ENCODE measurements at regions not wholly inside any gene's neighbourhood (a gene's known extent, or its start where the extent isn't known, plus 50 kb on each side); places are given as distances from the start of the nearest gene placed in this dataset.

DNA sequence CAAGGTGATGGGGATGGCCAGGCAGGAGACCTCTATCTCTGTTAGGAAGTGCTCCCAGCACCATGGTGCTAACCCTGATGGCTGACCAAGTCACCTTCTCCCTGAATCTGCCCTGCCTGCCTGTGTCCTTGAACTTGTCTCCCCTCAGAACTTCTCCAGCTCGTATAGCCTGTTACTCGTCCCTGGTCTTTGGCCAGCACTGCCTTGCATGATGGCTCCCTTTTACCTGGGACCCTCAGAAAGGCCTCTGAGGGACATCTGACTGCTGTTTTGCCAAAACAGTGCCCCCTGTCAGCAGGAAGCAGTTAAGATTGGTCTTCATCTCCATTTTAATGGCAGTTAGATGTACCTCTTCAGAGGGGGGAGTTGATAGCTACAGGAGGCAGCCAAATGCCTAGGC is 148.3 kb downstream of the RHOU start:
- TF ChIP-seq, protein P1, sequence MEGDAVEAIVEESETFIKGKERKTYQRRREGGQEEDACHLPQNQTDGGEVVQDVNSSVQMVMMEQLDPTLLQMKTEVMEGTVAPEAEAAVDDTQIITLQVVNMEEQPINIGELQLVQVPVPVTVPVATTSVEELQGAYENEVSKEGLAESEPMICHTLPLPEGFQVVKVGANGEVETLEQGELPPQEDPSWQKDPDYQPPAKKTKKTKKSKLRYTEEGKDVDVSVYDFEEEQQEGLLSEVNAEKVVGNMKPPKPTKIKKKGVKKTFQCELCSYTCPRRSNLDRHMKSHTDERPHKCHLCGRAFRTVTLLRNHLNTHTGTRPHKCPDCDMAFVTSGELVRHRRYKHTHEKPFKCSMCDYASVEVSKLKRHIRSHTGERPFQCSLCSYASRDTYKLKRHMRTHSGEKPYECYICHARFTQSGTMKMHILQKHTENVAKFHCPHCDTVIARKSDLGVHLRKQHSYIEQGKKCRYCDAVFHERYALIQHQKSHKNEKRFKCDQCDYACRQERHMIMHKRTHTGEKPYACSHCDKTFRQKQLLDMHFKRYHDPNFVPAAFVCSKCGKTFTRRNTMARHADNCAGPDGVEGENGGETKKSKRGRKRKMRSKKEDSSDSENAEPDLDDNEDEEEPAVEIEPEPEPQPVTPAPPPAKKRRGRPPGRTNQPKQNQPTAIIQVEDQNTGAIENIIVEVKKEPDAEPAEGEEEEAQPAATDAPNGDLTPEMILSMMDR (IDR thresholded peaks at IDR 0.05; ENCODE audit: poor library complexity): no peak
- TF ChIP-seq EZH2 (IDR thresholded peaks at IDR 0.05; ENCODE audit: borderline replicate concordance) (no peak), EZH2phosphoT487 (IDR thresholded peaks at IDR 0.05; ENCODE audit: low read depth, severe bottlenecking, unreplicated experiment) (no peak)

All from hepatocyte (in vitro differentiated cells).